ENCODE measurements at regions not wholly inside any gene's neighbourhood (a gene's known extent, or its start where the extent isn't known, plus 50 kb on each side); places are given as distances from the start of the nearest gene placed in this dataset.
"Not testable (repeated sequence)": the region's sequence is repeated elsewhere in the genome, so short reads cannot be mapped to it uniquely, and the experiment has no call there.

- no peak for DNase-seq
Observed at GRCh38 chr16:10232757-10233156, 50.5 kb upstream of the GRIN2A start.

GRCh38 chr16:10239640-10240039 is 57.4 kb upstream of the GRIN2A start:
- no peak for DNase-seq

- DNase-seq, result no peak
Observed at GRCh38 chr16:10240854-10241613, 58.8 kb upstream of the GRIN2A start.

GRCh38 chr16:10242097-10242496 is 59.9 kb upstream of the GRIN2A start:
- no peak for DNase-seq

GRCh38 chr16:10242916-10243315 is 60.7 kb upstream of the GRIN2A start:
- no peak for DNase-seq

GRCh38 chr16:10245002-10245401 is 62.8 kb upstream of the GRIN2A start:
- no peak for DNase-seq

GRCh38 chr16:10250137-10250828 is 68.1 kb upstream of the GRIN2A start:
- no peak for DNase-seq

- DNase-seq, result no peak
Observed at GRCh38 chr16:10252155-10252554, 69.9 kb upstream of the GRIN2A start.

- no peak for DNase-seq
Observed at GRCh38 chr16:10253409-10253808, 71.2 kb upstream of the GRIN2A start.

- no peak for DNase-seq
Observed at GRCh38 chr16:10255728-10256127, 73.5 kb upstream of the GRIN2A start.

- peak; percentile 10 to 56 (median 20) for DNase-seq
Observed at GRCh38 chr16:10256784-10257641, 74.8 kb upstream of the GRIN2A start.

GRCh38 chr16:10257642-10258251 is 75.5 kb upstream of the GRIN2A start:
- DNase-seq, result not testable (repeated sequence)

GRCh38 chr16:10258930-10259603 is 76.8 kb upstream of the GRIN2A start:
- not testable (repeated sequence) for DNase-seq

- DNase-seq, result no peak
Observed at GRCh38 chr16:10261077-10261476, 78.8 kb upstream of the GRIN2A start.

GRCh38 chr16:10261526-10261925 is 79.3 kb upstream of the GRIN2A start:
- not testable (repeated sequence) for DNase-seq

GRCh38 chr16:10262377-10263132 is 80.3 kb upstream of the GRIN2A start:
- DNase-seq, result no peak

GRCh38 chr16:10265770-10266615 is 83.8 kb upstream of the GRIN2A start:
- DNase-seq, result no peak

- no peak for DNase-seq
Observed at GRCh38 chr16:10266809-10267208, 84.6 kb upstream of the GRIN2A start.

- no peak for DNase-seq
Observed at GRCh38 chr16:10269632-10270031, 87.4 kb upstream of the GRIN2A start.

GRCh38 chr16:10272250-10272854 is 90.1 kb upstream of the GRIN2A start:
- DNase-seq, result not testable (repeated sequence)

Measured in stimulated activated naive CD4-positive, alpha-beta T cell (primary cell).